ENCODE measurements at regions not wholly inside any gene's neighbourhood (a gene's known extent, or its start where the extent isn't known, plus 50 kb on each side); places are given as distances from the start of the nearest gene placed in this dataset.
"Not testable (repeated sequence)": the region's sequence is repeated elsewhere in the genome, so short reads cannot be mapped to it uniquely, and the experiment has no call there.

- intact Hi-C loops (cut with DNase I), result no loop called here
- DNase-seq, result peak in 4 of 42 donors; percentile 12 to 40 (median 15)
These were observed 50.1 kb upstream of the BCL6 start for GRCh38 chr3:187795207-187795960.

DNA sequence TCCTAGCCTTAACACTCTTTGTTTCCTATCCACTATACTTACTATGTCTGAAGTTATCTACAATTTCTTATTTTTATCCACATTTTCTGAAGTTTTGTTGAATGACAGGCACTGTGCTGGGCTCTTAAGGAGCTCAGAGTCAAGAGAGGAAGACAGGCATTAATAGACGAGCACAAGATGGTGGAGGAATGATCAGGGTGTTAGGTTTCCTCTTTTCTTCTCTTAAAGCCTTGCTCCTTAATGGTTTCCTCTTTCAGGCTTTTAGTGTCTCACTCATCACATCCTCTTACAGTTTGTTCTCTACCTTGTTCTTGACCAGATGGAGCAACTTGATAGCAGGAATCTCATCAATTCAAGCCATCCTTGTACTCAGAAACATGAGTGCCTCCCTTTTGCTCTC lies 52.9 kb upstream of the BCL6 start:
- no peak for DNase-seq
- intact Hi-C loops (cut with DNase I), result no loop called here

GRCh38 chr3:187798531-187799530 lies 53.6 kb upstream of the BCL6 start:
- intact Hi-C loops (cut with DNase I), result no loop called here
- no peak for DNase-seq

DNA sequence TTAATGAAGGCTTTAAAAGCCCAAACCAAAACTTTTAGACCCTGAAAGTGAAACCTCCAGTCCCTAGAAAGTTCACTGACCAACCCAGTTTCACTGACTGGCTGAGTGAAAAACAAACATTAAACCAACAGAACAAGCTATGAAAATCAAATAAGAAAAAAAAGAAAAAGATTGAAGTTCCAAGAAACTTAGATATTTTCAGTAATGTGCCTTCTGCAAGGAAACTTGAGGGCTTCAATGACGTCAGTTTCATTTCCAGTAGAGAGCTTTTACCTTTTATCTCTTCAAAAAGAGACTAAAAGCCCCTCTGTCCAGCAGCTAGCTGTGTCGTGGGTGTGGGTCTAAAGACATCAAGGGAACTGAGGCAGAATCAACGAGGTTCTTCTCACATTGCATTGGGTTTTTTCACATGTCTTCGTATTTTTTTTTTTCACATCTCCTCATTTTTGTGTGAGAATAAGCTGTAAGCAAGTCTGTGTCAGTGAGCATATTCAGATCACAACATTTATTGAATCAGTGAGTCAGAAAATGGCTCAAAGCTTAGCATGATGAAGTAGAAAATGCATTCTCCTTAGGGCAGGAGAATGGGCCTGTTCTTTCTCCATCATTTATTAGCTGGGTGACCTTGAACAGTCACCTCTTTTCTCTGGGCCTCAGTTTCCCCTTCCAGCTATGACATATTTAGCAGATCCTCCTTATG lies 54.8 kb upstream of the BCL6 start:
- DNase-seq, result no peak
- intact Hi-C loops (cut with DNase I), result no loop called here

GRCh38 chr3:187801152-187801551 lies 55.9 kb upstream of the BCL6 start:
- DNase-seq, result no peak
- intact Hi-C loops (cut with DNase I), result no loop called here

DNA sequence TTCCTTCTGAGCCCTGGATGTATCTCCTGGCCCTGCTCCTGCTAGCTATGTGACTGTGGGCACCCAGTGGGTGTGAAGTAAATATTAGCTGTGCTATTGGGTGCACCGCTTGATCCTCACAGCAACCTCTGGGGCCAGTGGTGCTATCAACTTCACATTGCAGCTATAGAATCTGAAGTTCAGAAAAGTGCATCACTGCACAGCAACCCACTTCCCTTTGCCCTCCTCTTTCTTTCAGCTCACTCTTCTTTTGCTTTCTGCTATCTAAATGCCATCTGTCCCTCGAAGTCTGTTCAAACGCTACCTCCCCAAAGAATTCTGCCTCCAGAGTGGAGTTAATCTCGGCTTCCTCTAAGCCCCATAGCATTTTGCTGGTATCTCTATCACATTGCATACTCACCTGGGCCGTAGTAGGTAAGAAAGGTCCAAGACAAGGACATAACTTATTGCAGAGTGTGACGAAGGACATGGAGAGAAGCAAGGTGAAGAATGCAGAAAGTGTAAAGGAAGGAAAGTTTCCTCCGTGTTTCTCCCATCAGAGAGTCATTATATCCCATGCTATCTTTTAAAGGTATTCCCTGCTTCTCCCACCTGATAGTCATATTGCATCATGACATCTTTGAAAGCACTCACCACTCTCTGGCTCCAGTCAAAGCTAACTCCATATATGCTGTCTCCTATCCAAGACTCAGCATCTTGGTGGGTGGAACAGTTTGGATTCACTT lies 57.1 kb upstream of the BCL6 start:
- no peak for DNase-seq
- intact Hi-C loops (cut with DNase I), result no loop called here

DNA sequence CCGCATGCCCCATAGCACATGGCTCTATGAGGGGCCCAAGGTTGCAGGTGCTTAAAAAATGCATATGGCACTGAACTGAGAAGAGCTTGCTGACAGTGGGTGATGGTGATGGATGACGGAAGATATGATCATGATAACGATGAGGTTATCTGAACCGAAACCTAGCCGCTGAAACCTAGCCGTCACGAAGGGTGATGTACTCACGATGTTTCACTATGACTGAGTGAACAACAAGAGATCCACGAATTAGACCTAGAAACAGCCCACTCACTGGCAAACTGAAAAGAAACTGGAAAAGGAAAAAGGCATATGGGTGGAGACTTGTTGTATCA lies 57.6 kb upstream of the BCL6 start:
- intact Hi-C loops (cut with DNase I), result no loop called here

GRCh38 chr3:187804120-187804744 lies 59.0 kb upstream of the BCL6 start:
- intact Hi-C loops (cut with DNase I), result no loop called here
- peak in 3 of 42 donors; percentile 16 to 40 (median 19) for DNase-seq

More for the DNA sequence above, 57.6 kb upstream of the BCL6 start:
- DNase-seq, result no peak

GRCh38 chr3:187804745-187805121 lies 59.5 kb upstream of the BCL6 start:
- intact Hi-C loops (cut with DNase I), result no loop called here
- no peak for DNase-seq

DNA sequence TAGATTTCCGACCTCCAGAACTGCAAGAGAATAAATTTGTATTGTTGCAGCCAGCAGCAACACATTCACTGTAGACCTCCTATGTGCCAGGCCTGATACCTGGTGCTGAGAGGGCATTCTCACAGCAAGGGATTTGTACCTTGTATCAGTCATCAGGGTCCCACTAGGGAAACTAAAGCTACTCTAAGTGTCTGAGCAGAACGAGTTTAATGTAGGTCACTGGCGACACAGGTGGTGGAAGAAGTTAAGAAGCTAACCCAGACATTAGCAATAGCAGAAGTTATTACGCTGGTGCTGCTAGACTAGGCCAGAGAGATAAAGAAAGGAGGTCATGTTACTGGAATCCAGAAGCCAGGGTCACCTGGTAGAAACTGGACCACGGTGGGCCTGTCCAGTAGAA lies 60.5 kb upstream of the BCL6 start:
- DNase-seq, result no peak
- intact Hi-C loops (cut with DNase I), result no loop called here

DNA sequence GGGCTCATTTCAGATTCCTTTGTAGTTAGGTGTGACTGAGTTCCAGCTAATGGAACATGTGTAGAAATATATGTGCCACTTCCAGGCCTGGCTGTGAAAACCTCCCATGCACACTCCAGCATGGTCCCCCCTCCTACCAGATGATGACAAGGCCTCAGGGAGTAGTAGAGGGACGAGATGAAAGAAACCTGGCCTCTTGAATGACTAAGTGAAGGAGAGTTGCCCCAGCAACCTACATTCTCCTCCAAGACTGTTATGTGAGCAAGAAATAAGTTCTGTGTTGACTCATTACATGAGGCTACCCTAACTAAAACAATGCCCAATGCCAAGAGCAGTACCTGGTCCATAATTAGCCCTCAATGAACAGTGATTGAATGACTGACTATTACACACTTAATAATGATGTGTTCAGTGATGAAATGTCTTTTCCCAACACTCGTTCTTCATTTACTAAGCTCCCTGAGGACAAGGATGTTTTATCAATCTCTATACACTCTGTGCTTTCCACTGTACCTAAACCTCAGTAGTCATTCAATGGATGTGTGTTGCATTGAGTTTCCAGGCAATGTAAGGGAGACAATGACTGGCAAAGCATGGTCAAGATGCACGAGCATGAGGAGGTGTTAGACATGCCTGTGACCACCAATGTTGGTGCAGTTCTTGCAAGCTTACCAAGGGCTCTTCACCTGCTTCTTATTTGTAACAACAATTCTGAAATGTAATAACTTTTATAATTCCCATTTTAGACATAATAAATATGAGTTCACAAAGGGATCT lies 62.0 kb upstream of the BCL6 start:
- intact Hi-C loops (cut with DNase I), result no loop called here
- DNase-seq, result no peak

GRCh38 chr3:187808527-187808895 lies 63.2 kb upstream of the BCL6 start:
- no peak for DNase-seq
- intact Hi-C loops (cut with DNase I), result no loop called here

DNA sequence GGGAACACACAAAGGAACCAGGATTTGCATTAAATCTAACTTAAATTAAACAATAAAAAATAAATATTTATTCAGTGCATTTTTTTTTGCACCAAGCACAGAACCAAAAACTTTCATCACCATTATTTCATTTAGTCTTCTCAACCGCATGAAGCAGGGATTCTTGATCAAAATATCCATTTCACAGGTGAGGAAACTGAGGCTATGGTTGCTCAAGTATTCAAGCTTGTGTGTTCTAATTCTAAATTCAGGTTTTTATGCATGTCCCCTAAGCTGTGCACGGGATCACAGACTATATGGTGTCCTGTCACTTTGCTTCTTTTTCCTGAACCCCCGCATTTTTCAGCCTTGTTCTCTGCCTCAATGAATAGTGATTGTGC lies 64.3 kb upstream of the BCL6 start:
- no peak for DNase-seq
- intact Hi-C loops (cut with DNase I), result no loop called here

GRCh38 chr3:187810021-187810446 lies 64.8 kb upstream of the BCL6 start:
- intact Hi-C loops (cut with DNase I), result no loop called here
- no peak for DNase-seq

DNA sequence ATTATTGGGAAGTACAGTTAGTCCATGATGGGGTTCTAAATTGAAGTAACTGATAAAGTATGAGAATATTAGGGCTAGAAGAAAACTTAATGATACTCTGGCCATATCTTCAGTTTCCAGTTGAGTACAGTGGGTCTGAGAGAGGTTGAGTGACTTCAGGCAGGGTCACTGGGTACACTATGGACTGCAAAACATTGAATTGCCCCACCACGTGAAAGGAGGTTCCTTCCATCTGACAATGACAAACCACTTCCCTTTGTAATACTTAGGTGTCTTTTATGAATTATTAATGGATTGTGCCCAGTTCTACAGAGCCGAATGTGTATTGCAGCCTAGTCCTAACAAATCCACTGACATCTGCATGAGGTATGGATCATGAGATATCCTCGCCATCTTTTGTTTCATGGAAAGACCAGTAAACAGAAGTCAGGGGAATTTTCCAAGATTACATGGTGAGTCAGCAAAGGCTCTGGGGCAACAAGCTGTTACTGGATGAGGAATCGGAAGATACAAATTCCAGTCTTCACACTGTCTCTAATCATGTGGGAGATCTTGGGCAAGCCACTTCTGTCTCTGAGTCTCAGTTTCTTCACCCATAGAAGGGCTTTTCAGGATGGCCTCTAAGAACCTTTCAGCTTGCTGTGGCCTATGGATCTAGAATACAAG lies 66.5 kb upstream of the BCL6 start:
- intact Hi-C loops (cut with DNase I), result no loop called here
- DNase-seq, result no peak

DNA sequence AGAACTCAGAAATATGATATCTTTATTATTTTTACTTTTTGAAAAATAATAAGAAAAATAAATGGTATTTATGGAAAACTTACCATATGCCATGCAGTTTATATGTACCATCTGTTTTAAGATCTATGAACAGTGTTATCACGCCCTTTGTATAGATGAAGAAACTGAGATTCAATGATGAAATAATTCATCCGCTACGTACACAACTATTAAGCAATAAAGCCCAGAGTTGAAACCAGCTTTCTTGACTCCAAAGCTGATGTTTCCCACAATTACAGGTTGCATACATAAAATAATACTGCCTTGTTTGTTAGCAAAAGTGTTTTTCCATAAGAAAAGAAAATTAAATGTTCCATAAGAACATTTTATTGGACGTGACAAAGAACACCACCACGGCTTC lies 67.2 kb upstream of the BCL6 start:
- DNase-seq, result no peak
- intact Hi-C loops (cut with DNase I), result no loop called here

- no peak for DNase-seq
- intact Hi-C loops (cut with DNase I), result no loop called here
These were observed 67.9 kb upstream of the BCL6 start for GRCh38 chr3:187813198-187813597.

DNA sequence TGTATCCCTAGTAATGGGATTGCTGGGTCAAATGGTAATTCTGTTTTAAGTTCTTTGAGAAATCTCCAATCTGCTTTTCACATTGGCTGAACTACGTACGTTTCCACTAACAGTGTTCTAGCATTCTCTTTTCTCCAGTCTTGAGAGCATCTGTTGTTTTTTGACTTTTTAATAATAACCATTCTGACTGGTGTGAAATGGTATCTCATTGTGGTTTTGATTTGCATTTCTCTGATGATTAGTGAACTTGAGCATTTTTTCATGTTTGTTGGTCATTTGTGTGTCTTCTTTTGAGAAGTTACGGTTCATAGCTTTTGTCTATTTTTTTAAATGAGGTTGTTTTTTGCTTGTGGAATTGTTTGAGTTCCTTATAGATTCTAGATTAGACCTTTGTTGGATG lies 72.5 kb upstream of the BCL6 start:
- not testable (repeated sequence) for DNase-seq

More for the DNA sequence above, 72.5 kb upstream of the BCL6 start:
- intact Hi-C loops (cut with DNase I), result not testable (repeated sequence)

All from head of caudate nucleus (tissue), 42 donors.